ENCODE measurements at regions not wholly inside any gene's neighbourhood (a gene's known extent, or its start where the extent isn't known, plus 50 kb on each side); places are given as distances from the start of the nearest gene placed in this dataset.

DNA sequence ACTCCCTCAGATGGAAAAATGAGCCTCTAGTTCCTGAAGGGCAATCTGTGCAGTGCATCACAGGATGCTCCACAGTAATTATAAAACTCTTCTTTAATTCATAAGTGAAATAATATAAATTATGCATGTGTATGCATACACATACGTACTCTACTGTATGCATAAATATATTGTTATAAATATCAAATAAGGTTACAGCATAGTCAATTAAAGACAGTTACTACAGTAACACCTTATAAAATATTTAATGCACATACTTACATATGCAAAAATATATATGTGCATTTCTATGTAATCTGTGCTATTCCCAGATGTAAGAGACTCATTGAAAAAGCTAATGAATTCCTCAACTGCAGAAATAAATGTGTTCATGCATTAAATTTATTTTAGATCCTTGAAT lies 1515.1 kb downstream of the CDH11 start:
- TF ChIP-seq, protein P1, sequence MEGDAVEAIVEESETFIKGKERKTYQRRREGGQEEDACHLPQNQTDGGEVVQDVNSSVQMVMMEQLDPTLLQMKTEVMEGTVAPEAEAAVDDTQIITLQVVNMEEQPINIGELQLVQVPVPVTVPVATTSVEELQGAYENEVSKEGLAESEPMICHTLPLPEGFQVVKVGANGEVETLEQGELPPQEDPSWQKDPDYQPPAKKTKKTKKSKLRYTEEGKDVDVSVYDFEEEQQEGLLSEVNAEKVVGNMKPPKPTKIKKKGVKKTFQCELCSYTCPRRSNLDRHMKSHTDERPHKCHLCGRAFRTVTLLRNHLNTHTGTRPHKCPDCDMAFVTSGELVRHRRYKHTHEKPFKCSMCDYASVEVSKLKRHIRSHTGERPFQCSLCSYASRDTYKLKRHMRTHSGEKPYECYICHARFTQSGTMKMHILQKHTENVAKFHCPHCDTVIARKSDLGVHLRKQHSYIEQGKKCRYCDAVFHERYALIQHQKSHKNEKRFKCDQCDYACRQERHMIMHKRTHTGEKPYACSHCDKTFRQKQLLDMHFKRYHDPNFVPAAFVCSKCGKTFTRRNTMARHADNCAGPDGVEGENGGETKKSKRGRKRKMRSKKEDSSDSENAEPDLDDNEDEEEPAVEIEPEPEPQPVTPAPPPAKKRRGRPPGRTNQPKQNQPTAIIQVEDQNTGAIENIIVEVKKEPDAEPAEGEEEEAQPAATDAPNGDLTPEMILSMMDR (IDR thresholded peaks at IDR 0.05 in 2 of 3, conservative IDR thresholded peaks at IDR 0.05 in 1 of 3; ENCODE audit: control insufficient read depth in 2 of 3, extremely low read depth in 1 of 3, insufficient read depth in 1 of 3, low read depth in 3 of 3, low read length in 3 of 3) = no peak
- TF ChIP-seq EZH2 (IDR thresholded peaks at IDR 0.05; ENCODE audit: borderline replicate concordance, control insufficient read depth, low read depth, low read length) (no peak), NBN (IDR thresholded peaks at IDR 0.05) (no peak), ESRRA (IDR thresholded peaks at IDR 0.05; ENCODE audit: low read length) (no peak), POLR2A (IDR thresholded peaks at IDR 0.05; ENCODE audit: low read depth, low read length) (no peak), NR2C2 (IDR thresholded peaks at IDR 0.05; ENCODE audit: borderline replicate concordance, control insufficient read depth, insufficient read length, low read depth) (no peak), POLR2AphosphoS2 (IDR thresholded peaks at IDR 0.05; ENCODE audit: low read depth, low read length) (no peak), NRF1 (conservative IDR thresholded peaks at IDR 0.05; ENCODE audit: low read depth, low read length) (no peak)
